Large intestine (tissue), 3 donors: ENCODE measurements at regions not wholly inside any gene's neighbourhood (a gene's known extent, or its start where the extent isn't known, plus 50 kb on each side); places are given as distances from the start of the nearest gene placed in this dataset.

Source experiments
- DNase-seq, 2 donors: peaks; one replicate each; pipeline versions ENCODE4 v3.0.0 to v3.0.0-alpha.2; 2013
- H3K27ac ChIP-seq: one replicate; pipeline ENCODE4 v1.5.1; 2013; ENCODE audit warnings: low read length
- H3K27me3 ChIP-seq: 2 replicates; pipeline ENCODE4 v1.6.1; 2013; ENCODE audit warnings: low read length; ENCODE audit not compliant: control insufficient read depth, insufficient read depth
- H3K36me3 ChIP-seq: 2 replicates; pipeline ENCODE4 v1.6.1; 2013; ENCODE audit warnings: low read length; ENCODE audit not compliant: control insufficient read depth, insufficient read depth
- H3K4me1 ChIP-seq: one replicate; pipeline ENCODE4 v1.6.1; 2013; ENCODE audit warnings: low read length; ENCODE audit not compliant: control insufficient read depth, insufficient read depth
- H3K4me3 ChIP-seq: one replicate; pipeline ENCODE4 v1.5.1; 2013; ENCODE audit warnings: low read length
- H3K9me3 ChIP-seq: one replicate; pipeline ENCODE4 v1.6.1; 2013; ENCODE audit warnings: mild to moderate bottlenecking, low read depth, low read length, moderate library complexity; ENCODE audit not compliant: control insufficient read depth
- WGBS: methylation state at CpG from one replicate; pipeline ENCODE4 v1.1.5; 2013; ENCODE audit warnings: low lambda C conversion rate; ENCODE audit not compliant: insufficient coverage; 5-methylcytosine and 5-hydroxymethylcytosine counted together

- Histone ChIP-seq H3K4me3 (no peak overlapping the region), H3K9me3 (no peaks in the 10 kb centered on the region), H3K27ac (no peak overlapping the region), H3K27me3 (no peaks in the 10 kb centered on the region), H3K36me3 (no peaks in the 10 kb centered on the region), H3K4me1 (no peaks in the 10 kb centered on the region)
- 70% methylated on average over 2 of the region's 3 CpGs for WGBS
- DNase-seq, result no peak
Observed at GRCh38 chr20:61037498-61037897, 214.6 kb upstream of the CDH4 start.

GRCh38 chr20:61041481-61041880, 210.6 kb upstream of the CDH4 start:
- no CpG with 5 or more reads among the region's 4 CpGs for WGBS

GRCh38 chr20:61042506-61043385, 209.3 kb upstream of the CDH4 start:
- no peaks in the 10 kb centered on the region for H3K36me3 ChIP-seq
- no peak for DNase-seq
- no peaks in the 10 kb centered on the region for H3K4me1 ChIP-seq
- peaks cover 4% of the 10 kb centered on the region for H3K9me3 ChIP-seq
- H3K27ac ChIP-seq, result no peak overlapping the region
- H3K27me3 ChIP-seq, result no peaks in the 10 kb centered on the region
- WGBS, result 54% methylated on average over 4 of the region's 25 CpGs
- H3K4me3 ChIP-seq, result no peak overlapping the region

More at GRCh38 chr20:61041481-61041880, 210.6 kb upstream of the CDH4 start:
- Histone ChIP-seq H3K4me1 (no peaks in the 10 kb centered on the region), H3K27me3 (no peaks in the 10 kb centered on the region), H3K36me3 (no peaks in the 10 kb centered on the region), H3K27ac (no peak overlapping the region), H3K9me3 (peaks cover 4% of the 10 kb centered on the region), H3K4me3 (no peak overlapping the region)
- peak in 1 of 2 donors; percentile 5 for DNase-seq

GRCh38 chr20:61043681-61044080, 208.4 kb upstream of the CDH4 start:
- no peaks in the 10 kb centered on the region for H3K36me3 ChIP-seq
- no peak for DNase-seq
- no peak overlapping the region for H3K27ac ChIP-seq
- no peaks in the 10 kb centered on the region for H3K27me3 ChIP-seq
- peaks cover 4% of the 10 kb centered on the region for H3K9me3 ChIP-seq
- no peak overlapping the region for H3K4me3 ChIP-seq
- H3K4me1 ChIP-seq, result no peaks in the 10 kb centered on the region
- no CpG with 5 or more reads among the region's 9 CpGs for WGBS

- Histone ChIP-seq H3K9me3 (peaks cover 4% of the 10 kb centered on the region), H3K4me3 (no peak overlapping the region), H3K27ac (no peak overlapping the region), H3K4me1 (no peaks in the 10 kb centered on the region), H3K27me3 (no peaks in the 10 kb centered on the region), H3K36me3 (no peaks in the 10 kb centered on the region)
- no CpG with 5 or more reads among the region's 4 CpGs for WGBS
- DNase-seq, result no peak
Observed at GRCh38 chr20:61044499-61044898, 207.6 kb upstream of the CDH4 start.

GRCh38 chr20:61045091-61045490, 207.0 kb upstream of the CDH4 start:
- Histone ChIP-seq H3K27me3 (no peaks in the 10 kb centered on the region), H3K36me3 (no peaks in the 10 kb centered on the region), H3K9me3 (peaks cover 4% of the 10 kb centered on the region), H3K4me3 (no peak overlapping the region), H3K27ac (no peak overlapping the region), H3K4me1 (no peaks in the 10 kb centered on the region)
- no peak for DNase-seq
- WGBS, result 92% methylated on average over 1 of the region's 1 CpG

- Histone ChIP-seq H3K27ac (no peak overlapping the region), H3K9me3 (peaks cover 4% of the 10 kb centered on the region), H3K27me3 (no peaks in the 10 kb centered on the region), H3K4me3 (no peak overlapping the region), H3K36me3 (no peaks in the 10 kb centered on the region), H3K4me1 (no peaks in the 10 kb centered on the region)
- no CpG with 5 or more reads among the region's 3 CpGs for WGBS
- DNase-seq, result no peak
Observed at GRCh38 chr20:61045876-61046585, 206.0 kb upstream of the CDH4 start.

- no peaks in the 10 kb centered on the region for H3K36me3 ChIP-seq
- H3K4me3 ChIP-seq, result no peak overlapping the region
- no peaks in the 10 kb centered on the region for H3K4me1 ChIP-seq
- DNase-seq, result no peak
- H3K27ac ChIP-seq, result no peak overlapping the region
- H3K27me3 ChIP-seq, result no peaks in the 10 kb centered on the region
- H3K9me3 ChIP-seq, result peaks cover 4% of the 10 kb centered on the region
- WGBS, result no CpG with 5 or more reads among the region's 9 CpGs
Observed at GRCh38 chr20:61046721-61047351, 205.2 kb upstream of the CDH4 start.

GRCh38 chr20:61047515-61047914, 204.5 kb upstream of the CDH4 start:
- no peak overlapping the region for H3K4me3 ChIP-seq
- no peak overlapping the region for H3K27ac ChIP-seq
- H3K4me1 ChIP-seq, result no peaks in the 10 kb centered on the region
- DNase-seq, result no peak
- no CpG with 5 or more reads among the region's 4 CpGs for WGBS
- no peaks in the 10 kb centered on the region for H3K27me3 ChIP-seq
- peaks cover 4% of the 10 kb centered on the region for H3K9me3 ChIP-seq
- H3K36me3 ChIP-seq, result no peaks in the 10 kb centered on the region

- Histone ChIP-seq H3K4me1 (no peaks in the 10 kb centered on the region), H3K27me3 (no peaks in the 10 kb centered on the region), H3K4me3 (no peak overlapping the region), H3K27ac (no peak overlapping the region), H3K36me3 (no peaks in the 10 kb centered on the region), H3K9me3 (peaks cover 4% of the 10 kb centered on the region)
- WGBS, result no CpG with 5 or more reads among the region's 2 CpGs
- no peak for DNase-seq
Observed at GRCh38 chr20:61048302-61048701, 203.8 kb upstream of the CDH4 start.
